DND-41 (cell line): ENCODE measurements at regions not wholly inside any gene's neighbourhood (a gene's known extent, or its start where the extent isn't known, plus 50 kb on each side); places are given as distances from the start of the nearest gene placed in this dataset.

ENCODE experiments used
- ATAC-seq: fragments of 200-7000 bp; cut with Tn5 transposase; 3 replicates; pipeline ENCODE4 v1.9.1; 2021; ENCODE audit warnings: low read depth; ENCODE audit not compliant: insufficient read depth
- DNase-seq: peaks from one replicate; pipeline ENCODE4 v3.0.0-alpha.2; 2020
- H2AFZ ChIP-seq: 2 replicates; pipeline ENCODE4 v1.6.0; 2012; ENCODE audit warnings: low read depth, low read length
- H3K27ac ChIP-seq: 2 replicates; pipeline ENCODE4 v1.5.1; 2012; ENCODE audit warnings: low read length, inconsistent platforms
- H3K27me3 ChIP-seq: fragments of 200-600 bp; sonication (generic); 2 replicates; pipeline ENCODE4 v1.6.0; 2012; ENCODE audit warnings: low read length, mild to moderate bottlenecking, inconsistent platforms; ENCODE audit not compliant: insufficient read depth, poor library complexity
- H3K36me3 ChIP-seq: 2 replicates; pipeline ENCODE4 v1.5.1; 2012; ENCODE audit warnings: low read length, inconsistent platforms; ENCODE audit not compliant: insufficient read depth
- H3K4me1 ChIP-seq: 2 replicates; pipeline ENCODE4 v1.5.1; 2012; ENCODE audit warnings: mild to moderate bottlenecking, low read length; ENCODE audit not compliant: insufficient read depth
- H3K4me2 ChIP-seq: 2 replicates; pipeline ENCODE4 v1.6.0; 2012; ENCODE audit warnings: mild to moderate bottlenecking, moderate library complexity, low read length, inconsistent platforms; ENCODE audit not compliant: insufficient read depth
- H3K4me3 ChIP-seq, 2 experiments: fragments of 200-600 bp in 1 of 2; shearing (Covaris generic) in 1 of 2; 2 replicates each; pipeline ENCODE4 v1.5.1; 2012 to 2016; ENCODE audit warnings: inconsistent platforms in 2 of 2, low read length in 2 of 2, mild to moderate bottlenecking in 2 of 2, low read depth in 1 of 2, moderate library complexity in 1 of 2
- H3K79me2 ChIP-seq: 2 replicates; pipeline ENCODE4 v1.6.0; 2012; ENCODE audit warnings: low read length, inconsistent platforms; ENCODE audit not compliant: insufficient read depth
- H3K9ac ChIP-seq: 2 replicates; pipeline ENCODE4 v1.6.0; 2012; ENCODE audit warnings: low read depth, mild to moderate bottlenecking, inconsistent platforms, low read length, moderate library complexity
- H3K9me3 ChIP-seq: 2 replicates; pipeline ENCODE4 v1.5.1; 2012; ENCODE audit warnings: low read length, moderate library complexity, mild to moderate bottlenecking, inconsistent platforms; ENCODE audit not compliant: insufficient read depth, severe bottlenecking
- H4K20me1 ChIP-seq: 2 replicates; pipeline ENCODE4 v1.6.0; 2012; ENCODE audit warnings: low read length; ENCODE audit not compliant: insufficient read depth
- CTCF ChIP-seq: IDR thresholded peaks from 2 replicates; pipeline ENCODE4 v1.5.1; 2012; ENCODE audit warnings: borderline replicate concordance, low read length, moderate library complexity, mild to moderate bottlenecking; ENCODE audit not compliant: poor library complexity, severe bottlenecking; ENCODE audit errors: extremely low read depth
- EZH2 ChIP-seq: IDR thresholded peaks from 3 replicates; pipeline ENCODE4 v1.6.1; 2012; ENCODE audit warnings: borderline replicate concordance, low read depth, mild to moderate bottlenecking, moderate library complexity, low read length, inconsistent platforms; ENCODE audit not compliant: severe bottlenecking

- Histone ChIP-seq H2AFZ (no peak overlapping the region), H3K27ac (no peak overlapping the region), H4K20me1 (no peaks in the 10 kb centered on the region), H3K4me1 (no peaks in the 10 kb centered on the region), H3K9me3 (peaks cover 6% of the 10 kb centered on the region), H3K4me3 (no peak overlapping the region), H3K27me3 (no peaks in the 10 kb centered on the region), H3K79me2 (no peaks in the 10 kb centered on the region), H3K9ac (no peak overlapping the region), H3K36me3 (no peaks in the 10 kb centered on the region), H3K4me2 (no peak overlapping the region)
- DNase-seq (no peak), ATAC-seq (no peak)
- TF ChIP-seq EZH2 (no peak), CTCF (no peak)
These were observed 187.7 kb upstream of the LHX5 start for GRCh38 chr12:113659416-113659815.

- Histone ChIP-seq H4K20me1 (no peaks in the 10 kb centered on the region), H3K27me3 (no peaks in the 10 kb centered on the region), H3K4me1 (no peaks in the 10 kb centered on the region), H3K9ac (no peak overlapping the region), H3K27ac (no peak overlapping the region), H3K9me3 (peaks cover 6% of the 10 kb centered on the region), H3K4me3 (no peak overlapping the region), H3K79me2 (no peaks in the 10 kb centered on the region), H3K36me3 (no peaks in the 10 kb centered on the region), H3K4me2 (no peak overlapping the region), H2AFZ (no peak overlapping the region)
- DNase-seq (no peak), ATAC-seq (no peak)
- TF ChIP-seq CTCF (no peak), EZH2 (no peak)
These were observed 187.3 kb upstream of the LHX5 start for GRCh38 chr12:113659015-113659414.

- Histone ChIP-seq H3K27ac (no peak overlapping the region), H4K20me1 (no peaks in the 10 kb centered on the region), H3K4me3 (no peak overlapping the region), H2AFZ (no peak overlapping the region), H3K9me3 (peaks cover 6% of the 10 kb centered on the region), H3K36me3 (no peaks in the 10 kb centered on the region), H3K4me1 (no peaks in the 10 kb centered on the region), H3K9ac (no peak overlapping the region), H3K4me2 (no peak overlapping the region), H3K27me3 (no peaks in the 10 kb centered on the region), H3K79me2 (no peaks in the 10 kb centered on the region)
- TF ChIP-seq EZH2 = no peak
- TF ChIP-seq CTCF = no peak
- ATAC-seq = no peak
- no peak for DNase-seq
These were observed 186.5 kb upstream of the LHX5 start for GRCh38 chr12:113658006-113658655.
